ENCODE measurements at regions not wholly inside any gene's neighbourhood (a gene's known extent, or its start where the extent isn't known, plus 50 kb on each side); places are given as distances from the start of the nearest gene placed in this dataset.

- TF ChIP-seq, protein P1, sequence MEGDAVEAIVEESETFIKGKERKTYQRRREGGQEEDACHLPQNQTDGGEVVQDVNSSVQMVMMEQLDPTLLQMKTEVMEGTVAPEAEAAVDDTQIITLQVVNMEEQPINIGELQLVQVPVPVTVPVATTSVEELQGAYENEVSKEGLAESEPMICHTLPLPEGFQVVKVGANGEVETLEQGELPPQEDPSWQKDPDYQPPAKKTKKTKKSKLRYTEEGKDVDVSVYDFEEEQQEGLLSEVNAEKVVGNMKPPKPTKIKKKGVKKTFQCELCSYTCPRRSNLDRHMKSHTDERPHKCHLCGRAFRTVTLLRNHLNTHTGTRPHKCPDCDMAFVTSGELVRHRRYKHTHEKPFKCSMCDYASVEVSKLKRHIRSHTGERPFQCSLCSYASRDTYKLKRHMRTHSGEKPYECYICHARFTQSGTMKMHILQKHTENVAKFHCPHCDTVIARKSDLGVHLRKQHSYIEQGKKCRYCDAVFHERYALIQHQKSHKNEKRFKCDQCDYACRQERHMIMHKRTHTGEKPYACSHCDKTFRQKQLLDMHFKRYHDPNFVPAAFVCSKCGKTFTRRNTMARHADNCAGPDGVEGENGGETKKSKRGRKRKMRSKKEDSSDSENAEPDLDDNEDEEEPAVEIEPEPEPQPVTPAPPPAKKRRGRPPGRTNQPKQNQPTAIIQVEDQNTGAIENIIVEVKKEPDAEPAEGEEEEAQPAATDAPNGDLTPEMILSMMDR (IDR thresholded peaks at IDR 0.05; ENCODE audit: extremely low read depth, insufficient read depth, missing control alignments): no peak
- no peak for DNase-seq (ENCODE audit: low spot score)
- in situ Hi-C loops (cut with MboI; ENCODE audit: low pct_unique_long_range_greater_than_20kb, low sequenced_read_pairs, unreplicated experiment): no loop called here
Measured at GRCh38 chr4:145324161-145324560, 143.8 kb upstream of the OTUD4 start.

- in situ Hi-C loops (cut with MboI; ENCODE audit: low pct_unique_long_range_greater_than_20kb, low sequenced_read_pairs, unreplicated experiment): no loop called here
- TF ChIP-seq, protein P1 (IDR thresholded peaks at IDR 0.05; ENCODE audit: extremely low read depth, insufficient read depth, missing control alignments): no peak
- DNase-seq (ENCODE audit: low spot score): no peak
Measured at GRCh38 chr4:145320294-145320693, 139.9 kb upstream of the OTUD4 start.

GRCh38 chr4:145319751-145320150, 139.4 kb upstream of the OTUD4 start:
- TF ChIP-seq, protein P1 (IDR thresholded peaks at IDR 0.05; ENCODE audit: extremely low read depth, insufficient read depth, missing control alignments): no peak
- no peak for DNase-seq (ENCODE audit: low spot score)
- in situ Hi-C loops (cut with MboI; ENCODE audit: low pct_unique_long_range_greater_than_20kb, low sequenced_read_pairs, unreplicated experiment): no loop called here

- DNase-seq (ENCODE audit: low spot score): no peak
- in situ Hi-C loops (cut with MboI; ENCODE audit: low pct_unique_long_range_greater_than_20kb, low sequenced_read_pairs, unreplicated experiment): no loop called here
- TF ChIP-seq, protein P1 (IDR thresholded peaks at IDR 0.05; ENCODE audit: extremely low read depth, insufficient read depth, missing control alignments): no peak
Measured at GRCh38 chr4:145316897-145317574, 136.6 kb upstream of the OTUD4 start.

DNA sequence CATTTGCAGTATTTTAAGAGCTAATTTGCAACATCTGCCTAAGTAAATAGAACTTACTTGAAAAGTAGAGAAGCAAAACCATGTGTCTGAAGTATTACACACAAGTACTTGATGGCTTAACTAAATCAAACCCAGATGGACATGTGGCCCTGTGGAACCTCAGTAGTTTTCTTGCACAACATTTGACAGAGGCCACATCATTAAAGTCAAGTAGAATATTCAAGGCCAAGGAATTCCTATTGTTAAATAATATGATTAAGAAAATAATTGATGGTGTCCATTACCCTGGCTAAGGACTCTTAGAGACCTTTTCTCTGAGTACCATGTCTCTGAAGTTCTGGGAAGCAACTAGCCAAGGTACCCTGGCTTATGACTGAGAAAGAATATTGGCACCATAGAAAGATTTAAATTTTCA, 135.4 kb upstream of the OTUD4 start:
- in situ Hi-C loops (cut with MboI; ENCODE audit: low pct_unique_long_range_greater_than_20kb, low sequenced_read_pairs, unreplicated experiment): no loop called here
- TF ChIP-seq, protein P1 (IDR thresholded peaks at IDR 0.05; ENCODE audit: extremely low read depth, insufficient read depth, missing control alignments): no peak
- no peak for DNase-seq (ENCODE audit: low spot score)

DNA sequence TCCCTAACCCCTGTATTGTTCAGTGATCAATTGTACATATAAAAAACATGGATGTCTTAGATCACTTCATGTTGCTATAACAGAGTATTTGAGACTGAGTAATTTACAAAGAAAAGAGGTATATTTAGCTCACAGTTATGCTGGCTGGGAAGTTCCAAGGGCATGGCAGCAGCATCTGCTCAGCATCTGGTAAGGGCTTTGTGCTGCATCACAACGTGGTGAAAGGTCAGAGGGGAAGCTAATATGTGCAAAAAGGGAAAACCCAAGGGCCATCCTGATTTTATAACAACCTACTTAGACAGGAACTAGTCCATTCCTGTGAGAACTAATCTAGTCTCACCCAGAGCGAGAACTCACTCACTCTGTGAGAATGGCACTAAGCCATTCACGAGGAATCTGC, 128.2 kb upstream of the OTUD4 start:
- TF ChIP-seq, protein P1 (IDR thresholded peaks at IDR 0.05; ENCODE audit: extremely low read depth, insufficient read depth, missing control alignments): no peak
- in situ Hi-C loops (cut with MboI; ENCODE audit: low pct_unique_long_range_greater_than_20kb, low sequenced_read_pairs, unreplicated experiment): no loop called here
- no peak for DNase-seq (ENCODE audit: low spot score)
